ENCODE measurements at regions not wholly inside any gene's neighbourhood (a gene's known extent, or its start where the extent isn't known, plus 50 kb on each side); places are given as distances from the start of the nearest gene placed in this dataset.

DNA sequence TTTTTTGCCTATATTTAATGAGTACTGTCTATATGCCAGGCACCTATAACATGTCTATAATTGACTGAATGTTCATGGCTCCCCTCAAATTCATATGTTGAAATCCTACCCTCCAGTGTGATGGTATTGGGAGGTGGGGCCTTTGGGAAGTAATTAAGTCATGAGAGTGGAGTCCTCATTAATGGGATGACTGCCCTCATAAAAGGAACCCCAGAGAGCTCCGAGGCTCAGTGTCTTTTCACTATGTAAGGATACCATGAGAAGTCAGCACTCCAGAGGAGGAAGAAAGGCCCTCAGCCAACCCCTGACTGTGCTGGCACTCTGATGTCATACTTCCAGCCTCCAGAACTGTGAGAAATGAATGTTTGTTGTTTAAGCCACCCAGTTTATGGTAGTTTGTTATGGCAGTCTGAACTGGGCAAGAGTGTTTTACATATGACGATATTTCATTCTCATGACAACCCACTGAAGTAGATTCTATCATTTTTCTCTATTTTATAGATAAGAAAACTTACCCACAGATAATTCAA, 61.1 kb upstream of the PCGF5 start:
- TF ChIP-seq SIN3A (IDR thresholded peaks at IDR 0.05; ENCODE audit: borderline replicate concordance, insufficient read depth, low read length), result no peak
- TF ChIP-seq, protein P1, sequence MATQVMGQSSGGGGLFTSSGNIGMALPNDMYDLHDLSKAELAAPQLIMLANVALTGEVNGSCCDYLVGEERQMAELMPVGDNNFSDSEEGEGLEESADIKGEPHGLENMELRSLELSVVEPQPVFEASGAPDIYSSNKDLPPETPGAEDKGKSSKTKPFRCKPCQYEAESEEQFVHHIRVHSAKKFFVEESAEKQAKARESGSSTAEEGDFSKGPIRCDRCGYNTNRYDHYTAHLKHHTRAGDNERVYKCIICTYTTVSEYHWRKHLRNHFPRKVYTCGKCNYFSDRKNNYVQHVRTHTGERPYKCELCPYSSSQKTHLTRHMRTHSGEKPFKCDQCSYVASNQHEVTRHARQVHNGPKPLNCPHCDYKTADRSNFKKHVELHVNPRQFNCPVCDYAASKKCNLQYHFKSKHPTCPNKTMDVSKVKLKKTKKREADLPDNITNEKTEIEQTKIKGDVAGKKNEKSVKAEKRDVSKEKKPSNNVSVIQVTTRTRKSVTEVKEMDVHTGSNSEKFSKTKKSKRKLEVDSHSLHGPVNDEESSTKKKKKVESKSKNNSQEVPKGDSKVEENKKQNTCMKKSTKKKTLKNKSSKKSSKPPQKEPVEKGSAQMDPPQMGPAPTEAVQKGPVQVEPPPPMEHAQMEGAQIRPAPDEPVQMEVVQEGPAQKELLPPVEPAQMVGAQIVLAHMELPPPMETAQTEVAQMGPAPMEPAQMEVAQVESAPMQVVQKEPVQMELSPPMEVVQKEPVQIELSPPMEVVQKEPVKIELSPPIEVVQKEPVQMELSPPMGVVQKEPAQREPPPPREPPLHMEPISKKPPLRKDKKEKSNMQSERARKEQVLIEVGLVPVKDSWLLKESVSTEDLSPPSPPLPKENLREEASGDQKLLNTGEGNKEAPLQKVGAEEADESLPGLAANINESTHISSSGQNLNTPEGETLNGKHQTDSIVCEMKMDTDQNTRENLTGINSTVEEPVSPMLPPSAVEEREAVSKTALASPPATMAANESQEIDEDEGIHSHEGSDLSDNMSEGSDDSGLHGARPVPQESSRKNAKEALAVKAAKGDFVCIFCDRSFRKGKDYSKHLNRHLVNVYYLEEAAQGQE (IDR thresholded peaks at IDR 0.05; ENCODE audit: insufficient read depth in 1 of 2, low read depth in 2 of 2, low read length in 2 of 2), result no peak
- TF ChIP-seq TAF1 (IDR thresholded peaks at IDR 0.05; ENCODE audit: borderline replicate concordance, insufficient read depth, low read length), result no peak
- no peak for TF ChIP-seq POLR2AphosphoS5 (IDR thresholded peaks at IDR 0.05; ENCODE audit: low read depth, low read length)
- no peak for TF ChIP-seq FOXP2 (optimal IDR thresholded peaks at IDR 0.05; ENCODE audit: borderline replicate concordance, extremely low read depth, extremely low read length, insufficient read depth)

DNA sequence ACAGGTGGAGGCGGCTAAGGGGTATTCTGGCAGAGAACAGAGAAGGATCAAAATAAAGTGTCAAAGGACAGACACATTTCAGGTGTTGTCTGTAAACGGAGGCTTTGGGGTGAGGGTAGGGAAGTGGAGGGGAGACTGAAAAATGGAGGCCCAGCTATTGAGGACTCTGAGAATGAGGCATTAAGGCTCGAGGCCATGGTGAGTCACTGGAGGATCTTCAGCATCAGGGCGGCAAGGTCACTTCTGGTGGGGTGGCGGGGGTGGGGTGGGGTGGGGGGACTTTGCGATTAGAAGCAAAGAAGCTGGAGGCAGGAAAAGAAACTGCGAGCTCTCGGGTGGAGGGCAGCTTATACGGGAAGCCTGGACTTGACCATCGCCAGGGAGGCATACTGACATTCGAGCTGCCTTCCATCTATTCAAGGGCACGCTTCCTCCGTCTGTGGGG, 58.4 kb upstream of the PCGF5 start:
- TF ChIP-seq SIN3A (IDR thresholded peaks at IDR 0.05; ENCODE audit: borderline replicate concordance, insufficient read depth, low read length) (no peak), TAF1 (IDR thresholded peaks at IDR 0.05; ENCODE audit: borderline replicate concordance, insufficient read depth, low read length) (no peak), FOXP2 (optimal IDR thresholded peaks at IDR 0.05; ENCODE audit: borderline replicate concordance, extremely low read depth, extremely low read length, insufficient read depth) (no peak), POLR2AphosphoS5 (IDR thresholded peaks at IDR 0.05; ENCODE audit: low read depth, low read length) (no peak)
- TF ChIP-seq, protein P1 (IDR thresholded peaks at IDR 0.05; ENCODE audit: insufficient read depth in 1 of 2, low read depth in 2 of 2, low read length in 2 of 2), result no peak

DNA sequence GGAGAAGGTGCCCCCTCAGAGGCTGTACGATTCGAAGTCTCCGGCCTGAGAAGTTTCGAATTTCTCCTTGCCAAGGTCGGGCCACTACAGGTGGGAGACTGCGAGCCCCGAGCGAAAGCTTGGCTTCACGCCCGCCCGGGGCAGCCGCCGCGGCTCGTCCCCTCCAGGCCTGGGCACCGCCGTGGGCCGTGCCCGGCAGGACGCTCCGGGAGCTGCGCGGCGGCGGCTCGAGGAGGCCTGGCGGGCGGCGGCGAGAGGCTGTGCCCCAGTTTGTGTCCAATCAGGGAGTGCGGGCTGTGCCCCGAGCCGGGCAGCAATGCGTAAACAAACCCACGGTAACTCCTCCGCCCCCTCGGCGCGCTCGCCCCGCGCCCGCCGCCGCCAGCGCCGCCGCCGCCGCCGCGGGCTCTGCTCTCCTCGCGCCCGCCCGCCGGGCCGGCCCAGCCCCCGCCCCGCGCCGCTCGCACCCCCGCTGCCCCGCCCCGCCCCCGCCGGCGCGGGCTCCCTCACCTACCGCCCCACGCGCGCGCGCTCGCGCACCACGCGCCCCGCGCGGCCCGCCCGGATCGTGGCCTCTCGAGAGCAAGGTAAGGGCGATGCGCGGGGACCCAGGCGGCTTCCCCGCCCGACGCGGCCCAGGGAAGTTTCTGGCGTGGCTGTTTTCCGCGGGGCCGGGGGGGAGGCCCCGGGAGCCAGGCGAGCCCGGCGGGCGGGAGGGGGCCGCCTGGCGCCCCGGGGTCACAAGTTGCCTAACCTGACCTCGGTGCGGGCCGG, 57.8 kb upstream of the PCGF5 start:
- TF ChIP-seq, protein P1 (IDR thresholded peaks at IDR 0.05; ENCODE audit: insufficient read depth in 1 of 2, low read depth in 2 of 2, low read length in 2 of 2), result no peak
- TF ChIP-seq FOXP2 (optimal IDR thresholded peaks at IDR 0.05; ENCODE audit: borderline replicate concordance, extremely low read depth, extremely low read length, insufficient read depth) (no peak), POLR2AphosphoS5 (IDR thresholded peaks at IDR 0.05; ENCODE audit: low read depth, low read length) (no peak), SIN3A (IDR thresholded peaks at IDR 0.05; ENCODE audit: borderline replicate concordance, insufficient read depth, low read length) (no peak), TAF1 (IDR thresholded peaks at IDR 0.05; ENCODE audit: borderline replicate concordance, insufficient read depth, low read length) (no peak)

DNA sequence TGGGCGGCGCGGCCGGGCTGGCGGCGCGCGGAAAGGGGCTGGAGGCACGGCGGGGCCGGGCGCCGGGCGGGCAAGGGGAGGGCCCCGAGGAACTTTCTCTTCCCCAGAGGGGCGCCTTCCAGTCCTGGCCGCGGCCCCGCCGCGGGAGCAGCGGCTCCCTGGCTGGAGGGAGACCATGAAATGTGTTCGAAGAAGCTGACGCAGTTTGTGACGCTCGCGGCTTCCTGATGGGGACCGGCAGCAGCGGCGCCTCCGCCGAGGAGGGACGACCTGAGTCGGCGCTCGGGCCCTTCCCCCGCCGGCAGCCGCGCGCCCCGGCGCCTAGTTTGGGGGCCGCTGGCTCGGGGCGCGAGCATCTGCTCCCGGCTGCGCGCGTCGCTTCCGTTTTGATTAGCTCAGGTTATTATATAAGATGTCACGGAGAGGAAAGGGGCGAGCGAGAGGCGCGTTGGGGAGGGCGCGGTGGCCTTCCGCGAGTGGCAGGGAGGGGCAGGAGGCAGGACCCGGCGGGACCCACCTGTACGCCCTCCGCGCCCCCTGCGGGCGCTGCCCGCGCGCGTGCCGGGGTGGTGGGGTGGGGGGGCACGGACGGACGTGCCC, 57.1 kb upstream of the PCGF5 start:
- TF ChIP-seq FOXP2 (optimal IDR thresholded peaks at IDR 0.05; ENCODE audit: borderline replicate concordance, extremely low read depth, extremely low read length, insufficient read depth), result no peak
- no peak for TF ChIP-seq POLR2AphosphoS5 (IDR thresholded peaks at IDR 0.05; ENCODE audit: low read depth, low read length)
- TF ChIP-seq TAF1 (IDR thresholded peaks at IDR 0.05; ENCODE audit: borderline replicate concordance, insufficient read depth, low read length), result no peak
- no peak for TF ChIP-seq SIN3A (IDR thresholded peaks at IDR 0.05; ENCODE audit: borderline replicate concordance, insufficient read depth, low read length)
- TF ChIP-seq, protein P1 (IDR thresholded peaks at IDR 0.05; ENCODE audit: insufficient read depth in 1 of 2, low read depth in 2 of 2, low read length in 2 of 2), result no peak
